Transverse colon (tissue), 4 donors: ENCODE measurements at regions not wholly inside any gene's neighbourhood (a gene's known extent, or its start where the extent isn't known, plus 50 kb on each side); places are given as distances from the start of the nearest gene placed in this dataset.
A peak's percentile ranks its signal among the peaks of the same experiment; 100 is the strongest.
"Not testable (repeated sequence)": the region's sequence is repeated elsewhere in the genome, so short reads cannot be mapped to it uniquely, and the experiment has no call there.

ENCODE experiments used
- DNase-seq: peaks from one replicate; pipeline ENCODE4 v3.0.0-alpha.2; 2019
- H3K27ac ChIP-seq, 4 donors: fragments of 200-600 bp; sonication (generic); 2 replicates each; pipeline ENCODE4 v1.5.1; 2016 to 2018; ENCODE audit warnings: inconsistent platforms in 4 of 4
- H3K27me3 ChIP-seq: fragments of 200-600 bp; sonication (generic); 2 replicates; pipeline ENCODE4 v1.5.1; 2017; ENCODE audit warnings: inconsistent platforms
- H3K36me3 ChIP-seq, 4 donors: fragments of 200-600 bp; sonication (generic); 2 replicates each; pipeline ENCODE4 v1.5.1; 2017 to 2019; ENCODE audit warnings: inconsistent platforms in 4 of 4
- H3K4me1 ChIP-seq, 4 donors: fragments of 200-600 bp; sonication (generic); 2 replicates each; pipeline ENCODE4 v1.5.1; 2017 to 2020; ENCODE audit warnings: inconsistent platforms in 4 of 4
- H3K4me3 ChIP-seq, 4 donors: fragments of 200-600 bp; sonication (generic); 1 replicate in 1 of 4; 2 replicates in 3 of 4; pipeline versions ENCODE4 v1.5.1 to v1.6.1; 2017 to 2019; ENCODE audit warnings: inconsistent platforms in 4 of 4
- H3K9me3 ChIP-seq, 2 donors: fragments of 200-600 bp; sonication (generic); 2 replicates each; pipeline ENCODE4 v1.5.1; 2017 to 2019; ENCODE audit warnings: inconsistent platforms in 2 of 2
- CTCF ChIP-seq, 5 experiments: fragments of 200-600 bp in 3 of 5; fragments of 450-650 bp in 2 of 5; sonication (generic) in 3 of 5; IDR thresholded peaks; 1 replicate in 2 of 5; 2 replicates in 3 of 5; pipeline ENCODE4 v1.5.1; 2016 to 2017; ENCODE audit warnings: antibody characterized with exemption in 5 of 5, inconsistent platforms in 3 of 5, mild to moderate bottlenecking in 2 of 5, moderate library complexity in 1 of 5
- EP300 ChIP-seq: sonication (generic); formaldehyde crosslinking; IDR thresholded peaks from one replicate; pipeline ENCODE4 v1.6.1; 2017; ENCODE audit warnings: antibody characterized with exemption, low read depth
- POLR2A ChIP-seq: fragments of 450-650 bp; IDR thresholded peaks from one replicate; pipeline ENCODE4 v1.6.1; 2016; ENCODE audit warnings: antibody characterized with exemption, mild to moderate bottlenecking, moderate library complexity
- POLR2AphosphoS5 ChIP-seq, 3 donors: sonication (generic); formaldehyde crosslinking; IDR thresholded peaks; one replicate each; pipeline ENCODE4 v1.6.1; 2016; ENCODE audit warnings: antibody characterized with exemption in 3 of 3
- WGBS, 2 donors: methylation state at CpG; one replicate each; pipeline ENCODE4 v1.1.5; 2018; ENCODE audit warnings: low coverage in 1 of 2; 5-methylcytosine and 5-hydroxymethylcytosine counted together
- in situ Hi-C, 4 donors: fragments of 200-750 bp; cut with MboI; loops; one replicate each; pipeline versions ENCODE4 v1.15.0 to v1.15.1; 2017; ENCODE audit warnings: low sequenced_read_pairs in 3 of 4, low pct_ligation_motif_present in 1 of 4, low pct_unique_long_range_greater_than_20kb in 1 of 4
- intact Hi-C: fragments of 100-400 bp; cut with DNase I; formaldehyde crosslinking; loops from one replicate; pipeline ENCODE4 v1.15.1; 2023; ENCODE audit warnings: low total_unique reads

GRCh38 chr10:42367532-42368230 lies 270.7 kb downstream of the ZNF33B start:
- Histone ChIP-seq H3K36me3 (no peaks in the 10 kb centered on the region), H3K27ac (peak overlapping the region in 3 of 4 donors; percentile 26 to 67 (median 50)), H3K4me3 (peak overlapping the region in 3 of 4 donors; percentile 39 to 61 (median 57)), H3K4me1 (no peaks in the 10 kb centered on the region), H3K27me3 (no peaks in the 10 kb centered on the region), H3K9me3 (peaks cover 0 to 9% of the 10 kb centered on the region in 2 donors)
- in situ Hi-C loops = no loop called here
- TF ChIP-seq EP300 (no peak), CTCF (IDR thresholded peaks at IDR 0.05) (no peak), POLR2A (no peak)
- 52% methylated on average over 30 of the region's 33 CpGs; no CpG with 5 or more reads in 1 of the 2 donors for WGBS, 2 donors
- intact Hi-C loops = no loop called here
- peak; percentile 9 for DNase-seq

GRCh38 chr10:42351745-42352144 lies 286.6 kb downstream of the ZNF33B start:
- Histone ChIP-seq H3K9me3 (peaks cover 0 to 16% of the 10 kb centered on the region in 2 donors), H3K4me1 (no peaks in the 10 kb centered on the region), H3K27ac (no peak overlapping the region), H3K4me3 (no peak overlapping the region), H3K27me3 (no peaks in the 10 kb centered on the region), H3K36me3 (no peaks in the 10 kb centered on the region)
- no peak for TF ChIP-seq POLR2AphosphoS5 (IDR thresholded peaks at IDR 0.05)
- TF ChIP-seq CTCF (IDR thresholded peaks at IDR 0.05) = no peak
- no peak for TF ChIP-seq POLR2A
- TF ChIP-seq EP300 = no peak
- intact Hi-C loops (no loop called here), in situ Hi-C loops (no loop called here)
- no peak for DNase-seq
- 83 to 85% methylated on average over 1 of the region's 1 CpG for WGBS, 2 donors

DNA sequence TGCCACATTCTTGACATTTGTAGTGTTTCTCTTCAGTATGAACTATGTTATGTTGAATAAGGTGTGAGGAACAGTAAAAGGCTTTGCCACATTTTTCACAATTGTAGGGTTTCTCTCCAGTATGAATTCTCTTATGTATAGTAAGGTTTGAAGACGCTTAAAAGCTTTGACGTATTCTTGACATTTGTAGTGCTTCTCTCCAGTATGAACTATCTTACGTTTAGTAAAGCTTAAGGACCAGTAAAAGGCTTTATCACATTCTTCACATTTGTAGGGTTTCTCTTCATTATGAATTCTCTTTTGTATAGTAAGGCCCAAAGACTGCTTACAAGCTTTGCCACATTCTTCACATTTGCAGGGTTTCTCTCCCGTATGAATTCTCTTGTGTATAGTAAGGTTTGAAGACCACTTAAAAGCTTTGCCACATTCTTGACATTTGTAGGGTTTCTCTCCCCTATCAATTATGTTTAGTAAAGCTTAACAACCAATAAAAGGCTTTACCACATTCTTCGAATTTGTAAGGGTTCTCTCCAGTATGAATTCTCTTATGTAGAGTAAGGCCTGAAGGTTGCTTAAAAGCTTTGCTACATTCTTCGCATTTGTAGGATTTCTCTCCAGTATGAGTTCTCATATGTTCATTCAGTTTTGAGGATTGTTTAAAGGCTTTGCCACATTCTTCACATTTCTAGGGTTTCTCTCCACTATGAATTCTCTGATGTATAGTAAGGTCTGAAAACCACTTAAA lies 301.6 kb downstream of the ZNF33B start:
- DNase-seq, H3K36me3 ChIP-seq, H3K27me3 ChIP-seq, H3K4me1 ChIP-seq, H3K27ac ChIP-seq, H3K4me3 ChIP-seq, in situ Hi-C loops, intact Hi-C loops: not testable (repeated sequence)
- peaks cover 60 to 79% of the 10 kb centered on the region in 2 donors for H3K9me3 ChIP-seq
- WGBS, 2 donors = 86 to 89% methylated on average over 6 of the region's 6 CpGs

DNA sequence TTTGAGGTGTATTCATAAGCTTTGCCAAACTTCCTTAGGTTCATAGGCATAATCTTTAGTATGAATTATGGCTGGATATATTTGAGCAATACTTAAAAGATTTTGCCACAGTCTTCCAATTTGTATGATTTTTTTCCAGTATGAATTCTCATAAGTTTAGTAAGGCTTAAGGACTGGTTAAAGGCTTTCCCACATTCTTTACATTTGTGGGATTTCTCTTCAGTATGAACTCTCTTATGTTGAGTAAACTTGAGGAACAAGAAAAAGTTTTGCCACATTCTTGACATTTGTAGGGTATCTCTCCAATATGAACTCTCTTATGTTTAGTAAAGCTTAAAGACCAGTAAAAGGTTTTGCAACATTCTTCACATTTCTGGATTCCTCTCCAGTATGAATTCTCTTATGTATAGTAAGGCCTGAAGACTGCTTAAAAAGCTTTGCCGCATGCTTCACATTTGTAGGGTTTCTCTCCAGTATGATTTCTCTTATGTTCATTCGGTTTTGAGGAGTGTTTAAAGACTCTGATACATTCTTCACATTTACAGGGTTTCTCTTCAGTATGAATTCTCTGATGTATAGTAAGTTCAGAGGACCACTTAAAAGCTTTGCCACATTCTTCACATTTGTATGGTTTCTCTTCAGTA lies 302.6 kb downstream of the ZNF33B start:
- H3K36me3 ChIP-seq, in situ Hi-C loops, H3K27ac ChIP-seq, DNase-seq, H3K4me1 ChIP-seq, intact Hi-C loops, H3K4me3 ChIP-seq, H3K27me3 ChIP-seq: not testable (repeated sequence)
- peaks cover 57 to 83% of the 10 kb centered on the region in 2 donors for H3K9me3 ChIP-seq
- 78 to 79% methylated on average over 2 of the region's 2 CpGs for WGBS, 2 donors

DNA sequence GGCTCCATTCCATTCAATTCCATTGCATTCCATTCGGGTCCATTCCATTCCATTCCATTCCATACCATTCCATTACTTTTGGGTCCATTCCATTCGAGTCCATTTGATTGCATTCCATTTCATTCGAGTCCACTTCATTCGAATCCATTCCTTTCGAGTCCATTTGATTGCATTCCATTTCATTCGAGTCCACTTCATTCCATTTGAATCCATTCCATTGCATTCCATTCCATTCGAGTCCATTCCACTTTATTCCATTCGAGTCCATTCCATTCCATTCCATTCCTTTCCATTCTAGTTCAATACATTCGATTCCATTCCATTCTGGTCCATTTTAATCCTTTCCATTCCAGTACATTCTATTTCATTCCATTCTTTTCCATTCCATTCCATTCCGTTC lies 334.0 kb downstream of the ZNF33B start:
- intact Hi-C loops = no loop called here
- WGBS, 2 donors = 76 to 81% methylated on average over 10 of the region's 10 CpGs
- no peak for TF ChIP-seq CTCF (IDR thresholded peaks at IDR 0.05)
- TF ChIP-seq POLR2A = no peak
- no peak for TF ChIP-seq POLR2AphosphoS5 (IDR thresholded peaks at IDR 0.05)
- TF ChIP-seq EP300 = no peak

GRCh38 chr10:42281896-42282295 lies 356.5 kb downstream of the ZNF33B start:
- intact Hi-C loops, H3K4me1 ChIP-seq, H3K27ac ChIP-seq, DNase-seq, H3K4me3 ChIP-seq, H3K9me3 ChIP-seq, H3K36me3 ChIP-seq, in situ Hi-C loops, H3K27me3 ChIP-seq: not testable (repeated sequence)
- 85 to 87% methylated on average over 16 to 21 of the region's 21 CpGs for WGBS, 2 donors

More for the DNA sequence above, 334.0 kb downstream of the ZNF33B start:
- Histone ChIP-seq H3K27me3 (no peaks in the 10 kb centered on the region), H3K9me3 (peaks cover 19 to 38% of the 10 kb centered on the region in 2 donors), H3K27ac (no peak overlapping the region), H3K36me3 (no peaks in the 10 kb centered on the region), H3K4me1 (no peaks in the 10 kb centered on the region), H3K4me3 (no peak overlapping the region)
- in situ Hi-C loops = no loop called here
- no peak for DNase-seq

- in situ Hi-C loops, intact Hi-C loops, H3K27ac ChIP-seq, H3K4me3 ChIP-seq, H3K36me3 ChIP-seq, H3K4me1 ChIP-seq, H3K9me3 ChIP-seq, H3K27me3 ChIP-seq, DNase-seq: not testable (repeated sequence)
- 17 to 44% methylated on average over 1 to 4 of the region's 4 CpGs for WGBS, 2 donors
These were observed 368.6 kb downstream of the ZNF33B start for GRCh38 chr10:42269788-42270187.
